ENCODE measurements at regions not wholly inside any gene's neighbourhood (a gene's known extent, or its start where the extent isn't known, plus 50 kb on each side); places are given as distances from the start of the nearest gene placed in this dataset.

DNA sequence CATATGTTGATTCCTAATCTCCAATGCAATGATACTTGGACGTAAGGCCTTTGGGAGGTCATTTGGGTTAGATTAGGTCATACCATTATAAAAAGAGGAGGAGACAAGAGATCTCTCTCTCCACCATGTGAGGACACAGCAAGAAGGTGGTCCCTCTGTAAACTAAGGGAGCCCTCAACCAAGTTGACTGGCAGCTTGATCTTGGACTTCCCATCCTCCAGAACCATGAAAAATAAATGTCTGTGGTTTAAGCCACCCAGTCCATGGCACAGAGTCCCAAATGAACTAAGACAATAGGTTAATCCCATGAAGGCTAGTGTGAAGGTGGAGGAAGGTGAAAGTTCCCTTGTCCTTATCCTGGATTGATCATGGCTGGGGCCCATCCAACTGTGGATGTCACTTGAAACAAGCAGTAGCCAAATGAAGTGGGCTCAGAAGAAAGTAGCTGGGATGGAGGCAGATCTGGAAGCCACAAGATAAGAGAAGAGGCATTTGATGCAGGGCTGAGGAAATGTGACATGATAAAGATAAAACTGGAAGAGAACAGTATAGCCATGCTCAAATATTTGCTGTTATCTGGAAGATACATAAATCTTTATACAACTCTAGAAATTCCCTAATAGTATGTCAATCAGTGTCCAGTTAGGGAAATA, 99.9 kb downstream of the BANF2 start:
- TF ChIP-seq, protein P1, sequence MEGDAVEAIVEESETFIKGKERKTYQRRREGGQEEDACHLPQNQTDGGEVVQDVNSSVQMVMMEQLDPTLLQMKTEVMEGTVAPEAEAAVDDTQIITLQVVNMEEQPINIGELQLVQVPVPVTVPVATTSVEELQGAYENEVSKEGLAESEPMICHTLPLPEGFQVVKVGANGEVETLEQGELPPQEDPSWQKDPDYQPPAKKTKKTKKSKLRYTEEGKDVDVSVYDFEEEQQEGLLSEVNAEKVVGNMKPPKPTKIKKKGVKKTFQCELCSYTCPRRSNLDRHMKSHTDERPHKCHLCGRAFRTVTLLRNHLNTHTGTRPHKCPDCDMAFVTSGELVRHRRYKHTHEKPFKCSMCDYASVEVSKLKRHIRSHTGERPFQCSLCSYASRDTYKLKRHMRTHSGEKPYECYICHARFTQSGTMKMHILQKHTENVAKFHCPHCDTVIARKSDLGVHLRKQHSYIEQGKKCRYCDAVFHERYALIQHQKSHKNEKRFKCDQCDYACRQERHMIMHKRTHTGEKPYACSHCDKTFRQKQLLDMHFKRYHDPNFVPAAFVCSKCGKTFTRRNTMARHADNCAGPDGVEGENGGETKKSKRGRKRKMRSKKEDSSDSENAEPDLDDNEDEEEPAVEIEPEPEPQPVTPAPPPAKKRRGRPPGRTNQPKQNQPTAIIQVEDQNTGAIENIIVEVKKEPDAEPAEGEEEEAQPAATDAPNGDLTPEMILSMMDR (IDR thresholded peaks at IDR 0.05), result no peak
- no peak for DNase-seq (ENCODE audit: low spot score)
- H3K27ac ChIP-seq, result no peak overlapping the region
- no peaks in the 10 kb centered on the region for H3K9me3 ChIP-seq
- H3K4me1 ChIP-seq, result peaks cover 0 to 17% of the 10 kb centered on the region in 2 donors
- H3K4me3 ChIP-seq, result no peak overlapping the region
- H3K27me3 ChIP-seq, result no peaks in the 10 kb centered on the region
- H3K36me3 ChIP-seq, result no peaks in the 10 kb centered on the region

DNA sequence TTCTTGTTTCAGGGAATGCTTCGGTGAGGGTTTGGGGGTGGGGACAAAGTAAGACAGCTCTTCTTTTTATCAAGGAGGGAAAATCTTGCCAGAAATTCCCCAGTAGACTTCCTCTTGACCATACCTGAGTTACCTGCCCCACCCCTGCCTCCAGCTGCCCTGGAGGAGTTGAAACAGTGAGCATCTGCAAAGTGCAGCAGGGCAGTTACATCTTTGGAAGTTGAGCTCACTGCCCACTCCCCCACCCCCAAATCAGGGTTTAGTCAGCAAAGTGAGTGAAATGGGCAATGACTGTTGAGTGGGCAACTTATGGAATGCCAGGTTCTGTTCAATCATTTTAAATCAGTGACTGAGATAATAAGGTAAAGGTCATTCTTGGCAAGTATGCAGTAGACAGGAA, 98.8 kb downstream of the BANF2 start:
- no peak overlapping the region for H3K27ac ChIP-seq
- H3K27me3 ChIP-seq, result no peaks in the 10 kb centered on the region
- no peaks in the 10 kb centered on the region for H3K36me3 ChIP-seq
- TF ChIP-seq, protein P1 (IDR thresholded peaks at IDR 0.05), result no peak
- no peaks in the 10 kb centered on the region for H3K9me3 ChIP-seq
- peaks cover 0 to 21% of the 10 kb centered on the region in 2 donors for H3K4me1 ChIP-seq
- no peak for DNase-seq (ENCODE audit: low spot score)
- H3K4me3 ChIP-seq, result no peak overlapping the region

DNA sequence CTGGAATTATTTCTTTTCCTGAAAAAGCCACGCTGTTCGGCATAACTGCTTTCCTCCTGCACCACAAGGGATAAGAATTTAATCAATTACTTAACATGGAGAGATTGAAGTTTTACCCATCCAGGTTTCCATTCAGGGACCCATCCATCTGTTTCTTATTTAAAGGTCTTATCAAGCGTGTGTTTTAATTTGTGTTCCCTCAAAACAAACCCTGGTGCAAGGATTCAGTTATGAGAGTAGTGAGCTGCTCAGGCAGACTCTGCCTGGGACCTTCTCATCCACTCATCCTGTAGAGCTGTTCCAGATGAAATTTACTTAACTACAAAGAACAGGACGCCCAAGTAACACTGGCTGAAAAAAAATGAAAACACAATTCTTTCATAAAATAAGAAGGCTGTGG, 97.8 kb downstream of the BANF2 start:
- no peak for DNase-seq (ENCODE audit: low spot score)
- Histone ChIP-seq H3K27ac (no peak overlapping the region), H3K4me3 (no peak overlapping the region), H3K27me3 (no peaks in the 10 kb centered on the region), H3K4me1 (peaks cover 0 to 21% of the 10 kb centered on the region in 2 donors), H3K9me3 (no peaks in the 10 kb centered on the region), H3K36me3 (no peaks in the 10 kb centered on the region)
- TF ChIP-seq, protein P1 (IDR thresholded peaks at IDR 0.05), result no peak

DNA sequence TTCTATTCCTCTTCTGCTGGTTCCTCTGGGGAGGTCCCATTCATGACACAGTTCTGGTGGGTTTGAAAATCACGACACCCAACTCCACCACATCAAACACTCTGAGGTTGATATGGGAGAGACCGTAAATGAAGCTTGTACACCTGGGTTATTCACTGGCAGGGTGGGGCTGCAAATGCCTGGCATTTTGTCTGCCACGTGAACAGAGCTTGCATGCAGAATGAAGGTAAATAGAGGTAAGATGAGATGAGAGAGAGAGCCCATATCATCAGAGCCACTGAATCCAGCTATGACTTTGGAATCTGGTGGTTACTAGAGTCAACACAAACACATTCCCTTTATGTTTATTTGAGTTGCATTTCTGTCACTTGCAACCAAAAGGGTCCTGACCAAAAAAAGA, 97.4 kb downstream of the BANF2 start:
- Histone ChIP-seq H3K36me3 (no peaks in the 10 kb centered on the region), H3K4me1 (peaks cover 0 to 21% of the 10 kb centered on the region in 2 donors), H3K27ac (no peak overlapping the region)

DNA sequence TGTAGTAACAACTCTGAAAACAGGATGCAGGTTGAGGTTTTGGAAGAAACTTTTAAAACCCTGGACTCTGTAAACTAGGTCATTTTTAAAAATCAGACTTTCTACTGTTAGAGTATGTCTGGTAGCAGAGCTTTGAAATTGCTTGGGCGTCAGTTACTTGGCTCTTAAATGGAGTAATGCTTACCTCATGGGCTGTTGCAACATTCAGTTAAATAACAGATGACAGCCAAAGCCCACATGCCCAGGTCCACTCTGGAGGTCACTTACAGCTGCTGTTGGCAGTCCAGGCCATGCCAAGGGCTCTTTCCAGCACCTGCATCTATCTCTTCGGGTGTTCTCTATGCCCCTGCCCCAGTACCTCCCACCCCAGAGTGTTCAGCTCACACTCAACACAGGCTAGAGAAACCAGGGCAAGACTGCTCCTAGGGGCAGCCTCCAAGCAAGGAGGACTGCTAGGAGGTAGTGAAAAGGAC, 96.4 kb downstream of the BANF2 start:
- TF ChIP-seq, protein P1 (IDR thresholded peaks at IDR 0.05), result no peak
- Histone ChIP-seq H3K9me3 (no peaks in the 10 kb centered on the region), H3K36me3 (no peaks in the 10 kb centered on the region), H3K4me1 (peaks cover 0 to 21% of the 10 kb centered on the region in 2 donors), H3K4me3 (no peak overlapping the region), H3K27me3 (no peaks in the 10 kb centered on the region), H3K27ac (peak overlapping the region; percentile 24 to 73)
- DNase-seq (ENCODE audit: low spot score), result peak; percentile 81

More for the DNA sequence above, 97.4 kb downstream of the BANF2 start:
- no peak for DNase-seq (ENCODE audit: low spot score)
- H3K9me3 ChIP-seq, result no peaks in the 10 kb centered on the region
- no peak overlapping the region for H3K4me3 ChIP-seq
- no peaks in the 10 kb centered on the region for H3K27me3 ChIP-seq
- TF ChIP-seq, protein P1 (IDR thresholded peaks at IDR 0.05), result no peak

All from right atrium auricular region (tissue), 2 donors.